H9 (cell line): ENCODE measurements at regions not wholly inside any gene's neighbourhood (a gene's known extent, or its start where the extent isn't known, plus 50 kb on each side); places are given as distances from the start of the nearest gene placed in this dataset.

Experiments used
- DNase-seq: peaks from one replicate; pipeline ENCODE4 v3.0.0-alpha.2; 2017
- H2AFZ ChIP-seq: one replicate; pipeline ENCODE4 v1.6.1; 2013; ENCODE audit warnings: mild to moderate bottlenecking, low read length, control low read depth, moderate library complexity
- H2AK5ac ChIP-seq: 2 replicates; pipeline ENCODE4 v1.6.1; 2013; ENCODE audit warnings: low read length, control low read depth, mixed read lengths; ENCODE audit not compliant: insufficient read length
- H2BK120ac ChIP-seq: one replicate; pipeline ENCODE4 v1.6.1; 2013; ENCODE audit warnings: low read depth, mild to moderate bottlenecking, low read length, control low read depth, inconsistent platforms; ENCODE audit not compliant: poor library complexity, severe bottlenecking
- H2BK12ac ChIP-seq: 2 replicates; pipeline ENCODE4 v1.6.1; 2013; ENCODE audit warnings: low read length, control low read depth, mixed read lengths, low read depth; ENCODE audit not compliant: insufficient read length
- H2BK15ac ChIP-seq: 2 replicates; pipeline ENCODE4 v1.6.1; 2013; ENCODE audit warnings: low read depth, low read length, control low read depth
- H2BK20ac ChIP-seq: one replicate; pipeline ENCODE4 v1.6.1; 2013; ENCODE audit warnings: low read depth, mild to moderate bottlenecking, low read length, control low read depth, inconsistent platforms; ENCODE audit not compliant: poor library complexity, severe bottlenecking
- H2BK5ac ChIP-seq: 2 replicates; pipeline ENCODE4 v1.6.1; 2013; ENCODE audit warnings: low read length, control low read depth, mixed read lengths; ENCODE audit not compliant: insufficient read length
- H3K14ac ChIP-seq: 2 replicates; pipeline ENCODE4 v1.6.1; 2013; ENCODE audit warnings: low read length, control low read depth; ENCODE audit not compliant: insufficient read depth
- H3K18ac ChIP-seq: 2 replicates; pipeline ENCODE4 v1.6.1; 2013; ENCODE audit warnings: low read depth, mild to moderate bottlenecking, mixed read lengths, low read length, control low read depth; ENCODE audit not compliant: insufficient read length
- H3K23ac ChIP-seq: 2 replicates; pipeline ENCODE4 v1.6.1; 2013; ENCODE audit warnings: low read length, control low read depth, mixed read lengths, low read depth; ENCODE audit not compliant: insufficient read length
- H3K23me2 ChIP-seq: 2 replicates; pipeline ENCODE4 v1.6.1; 2013; ENCODE audit warnings: low read depth, mild to moderate bottlenecking, mixed read lengths, low read length, control low read depth; ENCODE audit not compliant: insufficient read length, poor library complexity, severe bottlenecking
- H3K27ac ChIP-seq: 2 replicates; pipeline ENCODE4 v1.5.1; 2013; ENCODE audit warnings: low read length, control low read depth, mixed read lengths, low read depth; ENCODE audit not compliant: insufficient read length
- H3K27me3 ChIP-seq: 2 replicates; pipeline ENCODE4 v1.6.1; 2013; ENCODE audit warnings: low read length, control low read depth, inconsistent platforms; ENCODE audit not compliant: insufficient read depth
- H3K4ac ChIP-seq: 2 replicates; pipeline ENCODE4 v1.6.1; 2013; ENCODE audit warnings: low read depth, mild to moderate bottlenecking, control low read depth, inconsistent platforms, low read length, moderate library complexity
- H3K4me1 ChIP-seq: 2 replicates; pipeline ENCODE4 v1.6.1; 2013; ENCODE audit warnings: low read length, control low read depth, inconsistent platforms; ENCODE audit not compliant: insufficient read depth
- H3K4me2 ChIP-seq: 2 replicates; pipeline ENCODE4 v1.6.1; 2013; ENCODE audit warnings: low read length, control low read depth, mixed read lengths; ENCODE audit not compliant: insufficient read length, insufficient read depth
- H3K56ac ChIP-seq: 2 replicates; pipeline ENCODE4 v1.6.1; 2013; ENCODE audit warnings: low read depth, mild to moderate bottlenecking, mixed read lengths, low read length, control low read depth; ENCODE audit not compliant: insufficient read length
- H3K79me1 ChIP-seq: 2 replicates; pipeline ENCODE4 v1.6.1; 2013; ENCODE audit warnings: low read depth, mild to moderate bottlenecking, moderate library complexity, low read length, control low read depth, inconsistent platforms; ENCODE audit not compliant: insufficient read depth, poor library complexity, severe bottlenecking
- H3K79me2 ChIP-seq: 2 replicates; pipeline ENCODE4 v1.6.1; 2013; ENCODE audit warnings: low read length, control low read depth, inconsistent platforms; ENCODE audit not compliant: insufficient read depth
- H3K9ac ChIP-seq: 2 replicates; pipeline ENCODE4 v1.6.1; 2013; ENCODE audit warnings: low read length, control low read depth, mixed read lengths; ENCODE audit not compliant: insufficient read length; ENCODE audit errors: extremely low read depth
- H3K9me3 ChIP-seq: one replicate; pipeline ENCODE4 v1.6.1; 2013; ENCODE audit warnings: low read depth, low read length, inconsistent platforms; ENCODE audit not compliant: control insufficient read depth
- H3T11ph ChIP-seq: one replicate; pipeline ENCODE4 v1.6.1; 2013; ENCODE audit warnings: mild to moderate bottlenecking, low read length, control low read depth, inconsistent platforms
- H4K20me1 ChIP-seq: one replicate; pipeline ENCODE4 v1.6.1; 2013; ENCODE audit not compliant: control insufficient read depth, insufficient read length, insufficient read depth
- H4K5ac ChIP-seq: 2 replicates; pipeline ENCODE4 v1.6.1; 2013; ENCODE audit warnings: low read depth, mild to moderate bottlenecking, mixed read lengths, low read length, control low read depth; ENCODE audit not compliant: insufficient read length
- H4K8ac ChIP-seq: replicated peaks from 2 replicates; pipeline ENCODE4 v1.6.1; 2013; ENCODE audit warnings: low read length, control low read depth, mixed read lengths, low read depth; ENCODE audit not compliant: insufficient read length
- H4K91ac ChIP-seq: 2 replicates; pipeline ENCODE4 v1.6.1; 2013; ENCODE audit warnings: low read depth, mild to moderate bottlenecking, moderate library complexity, mixed read lengths, low read length, control low read depth; ENCODE audit not compliant: insufficient read length
- H3K27ac Mint-ChIP-seq, 3 experiments: 2 replicates in 2 of 3; 3 replicates in 1 of 3; pipeline ENCODE4 v1.8.0; 2020 to 2021; ENCODE audit warnings: mixed read lengths in 3 of 3, mild to moderate bottlenecking in 1 of 3, moderate library complexity in 1 of 3
- H3K27me3 Mint-ChIP-seq: 2 replicates; pipeline ENCODE4 v1.8.0; 2021; ENCODE audit warnings: low read depth, mild to moderate bottlenecking, moderate library complexity, mixed read lengths
- H3K36me3 Mint-ChIP-seq, 3 experiments: 2 replicates in 2 of 3; 3 replicates in 1 of 3; pipeline ENCODE4 v1.8.0; 2020 to 2021; ENCODE audit warnings: low read depth in 3 of 3, mixed read lengths in 3 of 3; ENCODE audit not compliant: insufficient read depth in 1 of 3
- H3K4me1 Mint-ChIP-seq, 2 experiments: 2 replicates each; pipeline ENCODE4 v1.8.0; 2020; ENCODE audit warnings: mixed read lengths in 2 of 2
- H3K4me3 Mint-ChIP-seq, 2 experiments: 2 replicates in 1 of 2; 3 replicates in 1 of 2; pipeline ENCODE4 v1.8.0; 2020 to 2021; ENCODE audit warnings: mild to moderate bottlenecking in 2 of 2, mixed read lengths in 2 of 2, moderate library complexity in 1 of 2
- H3K9me3 Mint-ChIP-seq, 2 experiments: 2 replicates in 1 of 2; 3 replicates in 1 of 2; pipeline ENCODE4 v1.8.0; 2020; ENCODE audit warnings: mild to moderate bottlenecking in 2 of 2, mixed read lengths in 2 of 2, moderate library complexity in 1 of 2
- CTCF ChIP-seq: fragments of 200-600 bp; sonication (generic); conservative IDR thresholded peaks from 3 replicates; pipeline ENCODE4 v1.8.0; 2021; ENCODE audit warnings: antibody characterized with exemption, mild to moderate bottlenecking
- WGBS: extraction: QIAGEN DNeasy Blood & Tissue Kit; methylation state at CpG from one replicate; pipeline ENCODE4 v1.1.7; 2013; ENCODE audit warnings: missing lambda C conversion rate, low lambda C conversion rate, mixed read lengths; ENCODE audit not compliant: insufficient read length; ENCODE audit errors: extremely low coverage; 5-methylcytosine and 5-hydroxymethylcytosine counted together

- H2BK120ac ChIP-seq: no peak overlapping the region
- no peak overlapping the region for H3K23ac ChIP-seq
- no peak overlapping the region for H2AFZ ChIP-seq
- WGBS: no CpG with 5 or more reads among the region's 4 CpGs
- no peak for DNase-seq
- peaks cover 9 to 14% of the 10 kb centered on the region in 2 experiments for H3K4me1 Mint-ChIP-seq
- H3T11ph ChIP-seq: no peak overlapping the region
- no peak overlapping the region for H4K91ac ChIP-seq
- no peak overlapping the region for H3K9ac ChIP-seq
- no peak overlapping the region for H3K14ac ChIP-seq
- no peak overlapping the region for H2BK5ac ChIP-seq
- H3K23me2 ChIP-seq: no peaks in the 10 kb centered on the region
- H2AK5ac ChIP-seq: no peak overlapping the region
- no peak overlapping the region for H4K5ac ChIP-seq
- no peak overlapping the region for H3K56ac ChIP-seq
- H3K27me3 ChIP-seq: no peaks in the 10 kb centered on the region
- H2BK15ac ChIP-seq: no peak overlapping the region
- H3K18ac ChIP-seq: no peak overlapping the region
- H4K8ac ChIP-seq: no peak overlapping the region
- peak overlapping the region in 1 of 3 experiments; percentile 9; a peak in 1 of 7 replicates for H3K27ac Mint-ChIP-seq
- H3K9me3 Mint-ChIP-seq: no peaks in the 10 kb centered on the region
- no peaks in the 10 kb centered on the region for H3K79me1 ChIP-seq
- peaks cover 8% of the 10 kb centered on the region for H3K27me3 Mint-ChIP-seq
- TF ChIP-seq CTCF: no peak
- H3K79me2 ChIP-seq: no peaks in the 10 kb centered on the region
- H3K9me3 ChIP-seq: no peaks in the 10 kb centered on the region
- no peaks in the 10 kb centered on the region for H4K20me1 ChIP-seq
- no peak overlapping the region for H2BK12ac ChIP-seq
- H2BK20ac ChIP-seq: no peak overlapping the region
- H3K27ac ChIP-seq: no peak overlapping the region
- H3K4me1 ChIP-seq: no peaks in the 10 kb centered on the region; the same call in 1 of the 2 replicates
- no peak overlapping the region for H3K4ac ChIP-seq
- no peak overlapping the region for H3K4me2 ChIP-seq
- no peaks in the 10 kb centered on the region; a peak in 1 of 7 replicates for H3K36me3 Mint-ChIP-seq
- no peak overlapping the region for H3K4me3 Mint-ChIP-seq
Observed at GRCh38 chr18:40040574-40040973, 1914.5 kb upstream of the PIK3C3 start.
